ENCODE measurements at regions not wholly inside any gene's neighbourhood (a gene's known extent, or its start where the extent isn't known, plus 50 kb on each side); places are given as distances from the start of the nearest gene placed in this dataset.
"Not testable (repeated sequence)": the region's sequence is repeated elsewhere in the genome, so short reads cannot be mapped to it uniquely, and the experiment has no call there.

GRCh38 chr12:23282701-23283100 lies 657.7 kb downstream of the ETNK1 start:
- intact Hi-C loops (cut with DNase I; ENCODE audit: low total_unique reads): no loop called here
- Histone ChIP-seq H3K27me3 (no peaks in the 10 kb centered on the region), H3K4me1 (no peaks in the 10 kb centered on the region), H3K27ac (no peak overlapping the region), H3K4me3 (no peak overlapping the region), H3K36me3 (no peaks in the 10 kb centered on the region), H3K9me3 (peaks cover 0 to 9% of the 10 kb centered on the region in 2 donors)
- DNase-seq (ENCODE audit: low spot score in 2 of 2): no peak
- TF ChIP-seq CTCF (IDR thresholded peaks at IDR 0.05) (no peak), POLR2AphosphoS5 (IDR thresholded peaks at IDR 0.05) (no peak), POLR2A (IDR thresholded peaks at IDR 0.05) (no peak)

GRCh38 chr12:23285764-23286530 lies 661.0 kb downstream of the ETNK1 start:
- H3K36me3 ChIP-seq; DNase-seq (ENCODE audit: low spot score in 2 of 2); intact Hi-C loops (cut with DNase I; ENCODE audit: low total_unique reads): not testable (repeated sequence)

GRCh38 chr12:23290627-23291330 lies 658.7 kb downstream of the SOX5 start:
- intact Hi-C loops (cut with DNase I; ENCODE audit: low total_unique reads): no loop called here
- no peak for TF ChIP-seq CTCF (IDR thresholded peaks at IDR 0.05)
- TF ChIP-seq POLR2AphosphoS5 (IDR thresholded peaks at IDR 0.05): no peak
- no peak for TF ChIP-seq POLR2A (IDR thresholded peaks at IDR 0.05)
- Histone ChIP-seq H3K4me1 (no peaks in the 10 kb centered on the region), H3K36me3 (no peaks in the 10 kb centered on the region), H3K9me3 (peaks cover 0 to 4% of the 10 kb centered on the region in 2 donors), H3K27ac (no peak overlapping the region), H3K4me3 (no peak overlapping the region), H3K27me3 (no peaks in the 10 kb centered on the region)
- no peak for DNase-seq (ENCODE audit: low spot score in 2 of 2)

More at GRCh38 chr12:23285764-23286530, 661.0 kb downstream of the ETNK1 start:
- not testable (repeated sequence) for H3K4me1 ChIP-seq, H3K9me3 ChIP-seq, H3K27me3 ChIP-seq, H3K4me3 ChIP-seq, H3K27ac ChIP-seq

GRCh38 chr12:23303220-23303619 lies 646.2 kb downstream of the SOX5 start:
- intact Hi-C loops (cut with DNase I; ENCODE audit: low total_unique reads): no loop called here
- no peaks in the 10 kb centered on the region for H3K9me3 ChIP-seq

GRCh38 chr12:23303821-23304220 lies 645.6 kb downstream of the SOX5 start:
- Histone ChIP-seq H3K9me3 (no peaks in the 10 kb centered on the region), H3K36me3 (no peaks in the 10 kb centered on the region), H3K27ac (no peak overlapping the region), H3K4me1 (no peaks in the 10 kb centered on the region), H3K4me3 (no peak overlapping the region), H3K27me3 (no peaks in the 10 kb centered on the region)
- no peak for TF ChIP-seq POLR2AphosphoS5 (IDR thresholded peaks at IDR 0.05)
- TF ChIP-seq POLR2A (IDR thresholded peaks at IDR 0.05): no peak
- TF ChIP-seq CTCF (IDR thresholded peaks at IDR 0.05): no peak
- no peak for DNase-seq (ENCODE audit: low spot score in 2 of 2)
- intact Hi-C loops (cut with DNase I; ENCODE audit: low total_unique reads): no loop called here

More at GRCh38 chr12:23303220-23303619, 646.2 kb downstream of the SOX5 start:
- TF ChIP-seq CTCF (IDR thresholded peaks at IDR 0.05) (no peak), POLR2A (IDR thresholded peaks at IDR 0.05) (no peak), POLR2AphosphoS5 (IDR thresholded peaks at IDR 0.05) (no peak)
- Histone ChIP-seq H3K27me3 (no peaks in the 10 kb centered on the region), H3K4me3 (no peak overlapping the region), H3K4me1 (no peaks in the 10 kb centered on the region), H3K36me3 (no peaks in the 10 kb centered on the region), H3K27ac (no peak overlapping the region)
- no peak for DNase-seq (ENCODE audit: low spot score in 2 of 2)

Data from breast epithelium (tissue), 4 donors.